T1000 (cell line): ENCODE measurements at regions not wholly inside any gene's neighbourhood (a gene's known extent, or its start where the extent isn't known, plus 50 kb on each side); places are given as distances from the start of the nearest gene placed in this dataset.
"Not testable (repeated sequence)": the region's sequence is repeated elsewhere in the genome, so short reads cannot be mapped to it uniquely, and the experiment has no call there.

Experiments
- DNase-seq: peaks from one replicate; lab custom pipeline; 2025; ENCODE audit warnings: mixed read lengths; lab: John Stamatoyannopoulos, UW

DNA sequence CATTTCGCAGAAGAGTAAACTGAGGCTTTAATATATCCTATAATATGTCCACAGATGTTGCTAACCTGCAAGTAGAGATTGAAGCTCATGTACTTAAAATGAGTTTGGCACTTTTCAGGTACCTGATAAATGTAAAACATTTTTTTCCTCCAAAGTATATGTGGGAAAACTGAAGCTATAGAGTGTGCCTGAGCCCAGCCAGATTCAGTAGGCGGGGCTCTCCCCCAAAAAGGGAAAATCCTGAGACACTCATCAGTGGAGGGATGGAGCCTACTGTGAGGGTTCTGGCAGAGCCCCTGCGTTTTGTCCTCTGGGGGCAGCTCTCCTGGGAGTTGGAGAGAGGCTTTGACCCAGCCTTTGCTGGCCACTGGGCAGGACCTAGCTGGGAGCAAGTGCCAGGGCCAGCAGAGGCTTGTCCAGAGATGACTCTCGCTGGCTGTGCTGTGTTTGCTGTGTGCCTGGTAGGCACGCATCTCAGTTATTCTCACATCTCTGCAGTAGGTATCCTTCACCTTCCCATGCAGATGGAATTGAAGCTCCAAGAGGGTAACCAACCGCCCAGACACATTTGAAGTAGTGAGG lies 81.1 kb upstream of the SPRY4 start:
- no peak for DNase-seq

DNA sequence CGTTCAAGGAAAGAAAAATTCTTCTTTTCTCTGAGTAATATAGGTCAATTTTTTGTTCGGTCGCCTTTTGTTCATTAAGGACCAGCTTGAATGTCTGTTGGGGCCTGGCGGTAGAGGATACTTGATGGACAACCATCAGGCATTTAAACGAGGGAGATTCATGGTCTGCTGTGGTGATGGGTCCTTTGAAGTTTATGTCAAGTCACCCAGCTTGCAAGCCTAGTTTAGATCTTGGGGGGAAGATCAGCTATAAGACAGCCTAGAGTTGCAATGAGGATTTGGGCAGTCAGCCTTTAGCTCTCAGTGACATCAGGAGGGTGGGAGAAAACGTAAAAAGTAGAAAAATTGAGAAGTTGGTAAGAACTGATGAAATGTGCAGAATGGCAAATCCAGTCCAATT lies 80.2 kb upstream of the SPRY4 start:
- no peak for DNase-seq

GRCh38 chr5:142404046-142404477 lies 79.2 kb upstream of the SPRY4 start:
- DNase-seq = no peak

DNA sequence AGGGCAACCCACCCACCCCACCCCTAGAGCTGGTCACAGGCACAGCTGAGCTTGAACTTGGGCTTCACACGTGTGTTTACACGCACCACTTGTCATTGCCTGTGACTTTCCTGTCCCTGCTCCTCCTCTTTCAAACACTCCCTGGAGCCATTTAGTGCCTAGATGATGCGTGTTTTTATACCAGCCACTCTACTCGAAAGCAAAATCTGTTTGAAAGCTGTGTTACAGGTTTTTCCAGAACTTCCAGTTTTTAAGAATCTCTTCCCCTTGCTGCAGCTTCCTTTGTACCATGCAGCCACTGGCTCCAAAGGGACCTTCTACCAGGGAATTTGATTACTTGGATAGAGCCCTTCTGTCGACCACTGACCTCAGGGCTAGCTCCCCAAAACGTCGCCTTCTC lies 78.8 kb upstream of the SPRY4 start:
- no peak for DNase-seq

DNA sequence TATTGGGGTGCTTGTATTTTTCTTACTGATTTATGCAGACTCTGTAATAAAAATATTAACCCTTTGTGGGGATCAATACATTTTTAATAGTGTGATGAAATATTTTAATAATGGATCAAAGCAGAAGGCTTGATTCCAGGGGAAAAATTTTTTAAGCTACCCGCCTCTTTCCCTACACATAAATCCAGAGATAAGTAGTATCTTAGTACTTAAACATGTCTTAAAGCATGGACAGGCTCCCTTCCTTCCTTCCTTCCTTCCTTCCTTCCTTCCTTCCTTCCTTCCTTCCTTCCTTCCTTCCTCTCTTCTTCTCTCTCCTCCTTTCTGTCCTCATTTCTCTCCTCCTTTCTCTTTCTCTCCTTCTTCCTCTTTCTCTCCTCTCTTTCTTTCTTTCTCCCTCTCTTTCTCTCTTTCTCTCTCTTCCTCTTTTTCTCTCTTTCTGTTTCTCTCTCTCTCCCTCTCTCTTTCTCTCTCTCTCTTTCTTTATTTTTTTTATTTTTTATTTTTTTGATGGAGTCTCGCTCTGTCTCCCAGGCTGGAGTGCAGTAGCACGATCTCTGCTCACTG lies 78.0 kb upstream of the SPRY4 start:
- no peak for DNase-seq

DNA sequence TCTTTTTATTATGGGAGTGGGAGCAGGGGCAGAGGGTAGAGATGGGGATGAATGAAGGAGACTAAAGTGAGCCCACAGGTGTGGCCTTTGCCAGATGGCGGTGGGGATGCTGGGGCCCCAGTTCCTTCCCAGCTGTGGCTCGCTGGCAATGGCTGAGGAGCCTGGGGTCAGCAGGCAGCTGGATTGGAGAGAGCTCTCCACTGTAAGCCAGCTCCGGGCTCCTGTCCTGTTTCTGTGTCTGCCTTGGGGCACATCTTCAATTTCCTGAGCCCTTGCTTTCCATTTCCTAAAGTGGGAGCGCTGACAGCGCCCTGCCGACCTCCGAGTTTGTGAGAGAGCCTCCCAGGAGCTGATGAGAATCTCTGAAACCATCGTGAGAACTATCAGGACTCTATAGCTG lies 75.6 kb upstream of the SPRY4 start:
- no peak for DNase-seq

- DNase-seq = no peak
These were observed 75.1 kb upstream of the SPRY4 start for GRCh38 chr5:142399891-142400290.

- no peak for DNase-seq
These were observed 73.9 kb upstream of the SPRY4 start for GRCh38 chr5:142398730-142399055.

- DNase-seq = not testable (repeated sequence)
These were observed 73.3 kb upstream of the SPRY4 start for GRCh38 chr5:142398011-142398729.

- DNase-seq = no peak
These were observed 72.4 kb upstream of the SPRY4 start for GRCh38 chr5:142397178-142397577.

- no peak for DNase-seq
These were observed 71.7 kb upstream of the SPRY4 start for GRCh38 chr5:142396436-142397038.

- DNase-seq = no peak
These were observed 70.5 kb upstream of the SPRY4 start for GRCh38 chr5:142395334-142395733.

DNA sequence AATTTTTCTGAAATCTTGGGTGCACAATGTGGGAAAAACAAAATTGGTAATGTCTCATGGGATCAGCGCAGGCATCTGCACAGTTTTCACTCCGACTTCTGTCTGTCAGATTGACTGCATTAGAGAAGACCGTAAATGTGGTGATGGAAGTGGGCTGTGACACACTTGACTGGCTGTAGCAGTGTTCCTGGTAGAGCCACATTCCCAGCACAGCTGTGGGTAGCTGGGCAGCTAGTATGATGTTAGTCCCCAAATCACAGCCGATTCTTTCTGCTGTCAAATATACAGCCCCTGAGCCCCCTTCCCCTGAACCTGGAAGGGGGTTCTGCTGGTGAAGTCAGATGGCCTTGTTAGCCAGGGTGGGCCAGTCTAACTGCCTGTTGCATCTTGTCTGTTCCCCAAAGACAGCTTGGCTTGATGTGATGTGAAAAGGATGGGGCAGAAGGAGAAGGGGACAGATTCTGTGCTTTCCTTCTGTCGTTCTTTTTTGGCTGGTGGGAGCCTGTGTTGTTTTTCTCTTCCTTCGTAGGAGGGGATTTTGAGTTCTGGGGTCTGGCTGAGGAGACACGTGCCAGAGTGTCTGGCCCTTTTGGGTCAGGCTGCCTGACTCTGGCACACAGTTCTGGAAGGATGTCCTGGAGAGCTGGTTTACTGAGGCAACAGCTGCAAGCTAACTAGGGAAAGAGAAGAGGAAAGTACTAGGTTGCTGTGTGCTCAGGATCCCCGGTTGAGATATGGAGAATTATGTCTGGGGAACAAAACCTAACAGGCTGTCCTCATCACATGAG lies 66.4 kb upstream of the SPRY4 start:
- DNase-seq = no peak

- no peak for DNase-seq
These were observed 65.5 kb upstream of the SPRY4 start for GRCh38 chr5:142390334-142390733.

- DNase-seq = no peak
These were observed 63.9 kb upstream of the SPRY4 start for GRCh38 chr5:142388696-142389095.

DNA sequence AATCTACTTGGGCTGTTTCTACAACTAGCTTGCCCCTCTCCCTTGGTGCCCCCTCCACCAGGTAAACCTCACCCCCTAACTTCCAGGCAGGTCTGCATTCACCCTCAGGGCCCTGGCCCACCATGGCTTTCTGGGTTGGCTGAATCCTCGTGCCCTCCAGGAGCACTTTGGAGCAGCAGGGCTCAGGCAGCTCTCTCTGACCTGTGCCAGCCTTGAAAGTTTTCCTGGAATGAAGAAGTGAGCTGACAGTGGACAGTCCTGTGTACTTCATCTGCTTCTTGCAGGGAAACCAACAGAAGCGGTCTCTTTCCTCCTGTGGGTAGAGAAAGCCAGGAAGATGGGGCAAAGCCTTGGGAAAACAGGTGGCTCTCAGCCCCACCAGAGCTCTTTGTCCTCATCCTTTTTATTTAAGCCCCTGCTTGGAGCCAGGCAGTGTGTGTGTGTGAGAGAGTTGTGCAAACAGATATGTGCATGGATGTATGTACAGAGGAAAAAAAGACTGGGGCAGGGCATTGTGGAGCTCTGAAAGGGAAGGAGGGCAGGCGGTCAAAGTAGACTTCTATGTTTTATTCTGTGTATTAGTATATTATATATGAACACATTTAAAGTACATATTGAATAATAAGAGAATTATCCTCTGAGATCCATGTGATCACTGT lies 62.3 kb upstream of the SPRY4 start:
- no peak for DNase-seq

- no peak for DNase-seq
These were observed 61.6 kb upstream of the SPRY4 start for GRCh38 chr5:142386137-142387023.

- DNase-seq = no peak
These were observed 60.4 kb upstream of the SPRY4 start for GRCh38 chr5:142385194-142385593.

- no peak for DNase-seq
These were observed 59.2 kb upstream of the SPRY4 start for GRCh38 chr5:142384014-142384413.

- DNase-seq = no peak
These were observed 57.4 kb upstream of the SPRY4 start for GRCh38 chr5:142382186-142382585.
